T-helper 2 cell (primary cell): ENCODE measurements at regions not wholly inside any gene's neighbourhood (a gene's known extent, or its start where the extent isn't known, plus 50 kb on each side); places are given as distances from the start of the nearest gene placed in this dataset.
"Not testable (repeated sequence)": the region's sequence is repeated elsewhere in the genome, so short reads cannot be mapped to it uniquely, and the experiment has no call there.

Experiments
- DNase-seq, 5 experiments: peaks; one replicate each; pipeline versions ENCODE4 v3.0.0 to v3.0.0-alpha.2; 2012 to 2022

DNA sequence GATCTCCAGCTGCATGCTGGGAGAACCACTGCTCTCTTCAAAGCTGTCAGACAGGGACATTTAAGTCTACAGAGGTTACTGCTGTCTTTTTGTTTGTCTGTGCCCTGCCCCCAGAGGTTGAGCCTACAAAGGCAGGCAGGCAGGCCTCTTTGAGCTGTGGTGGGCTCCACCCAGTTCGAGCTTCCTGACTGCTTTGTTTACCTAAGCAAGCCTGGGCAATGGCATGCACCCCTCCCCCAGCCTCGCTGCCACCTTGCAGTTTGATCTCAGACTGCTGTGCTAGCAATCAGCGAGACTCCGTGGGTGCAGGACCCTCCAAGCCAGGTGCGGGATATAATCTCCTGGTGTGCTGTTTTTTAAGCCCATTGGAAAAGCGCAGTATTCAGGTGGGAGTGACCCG is 591.0 kb upstream of the IL12A start:
- DNase-seq, result not testable (repeated sequence)

DNA sequence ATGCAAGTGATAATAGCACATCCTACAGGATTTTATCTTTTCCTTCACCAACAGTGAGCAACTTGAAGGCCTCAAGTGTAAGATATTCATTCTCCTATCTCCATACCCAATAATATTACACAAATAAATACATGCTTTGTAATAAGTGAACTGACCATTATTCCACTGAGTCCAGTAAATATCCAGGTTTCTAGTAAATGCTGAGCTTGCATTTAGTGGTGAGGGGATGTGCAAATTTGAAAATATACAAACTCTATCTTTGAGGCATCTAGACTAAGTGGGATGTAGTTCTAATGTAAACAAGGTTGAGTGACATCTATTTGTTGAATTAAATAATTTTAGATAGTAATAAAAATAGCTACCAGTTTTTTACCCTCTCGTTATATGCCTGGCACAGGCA is 587.6 kb upstream of the IL12A start:
- no peak for DNase-seq

DNA sequence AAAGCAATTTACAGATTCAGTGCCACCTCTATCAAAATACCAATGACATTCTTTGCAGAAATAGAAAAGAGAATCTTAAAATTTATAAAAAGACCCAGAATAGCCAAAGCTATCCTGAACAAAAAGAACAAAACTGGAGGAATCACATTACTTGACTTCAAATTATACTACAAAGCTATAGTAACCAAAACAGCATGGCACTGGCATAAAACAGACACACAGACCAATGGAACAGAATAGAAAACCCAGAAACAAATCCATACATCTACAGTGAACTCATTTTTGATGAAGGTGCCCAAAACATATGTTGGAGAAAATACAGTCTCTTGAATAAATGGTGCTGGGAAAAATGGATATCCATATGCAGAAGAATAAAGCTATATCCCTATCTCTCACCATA is 578.9 kb upstream of the IL12A start:
- not testable (repeated sequence) for DNase-seq

DNA sequence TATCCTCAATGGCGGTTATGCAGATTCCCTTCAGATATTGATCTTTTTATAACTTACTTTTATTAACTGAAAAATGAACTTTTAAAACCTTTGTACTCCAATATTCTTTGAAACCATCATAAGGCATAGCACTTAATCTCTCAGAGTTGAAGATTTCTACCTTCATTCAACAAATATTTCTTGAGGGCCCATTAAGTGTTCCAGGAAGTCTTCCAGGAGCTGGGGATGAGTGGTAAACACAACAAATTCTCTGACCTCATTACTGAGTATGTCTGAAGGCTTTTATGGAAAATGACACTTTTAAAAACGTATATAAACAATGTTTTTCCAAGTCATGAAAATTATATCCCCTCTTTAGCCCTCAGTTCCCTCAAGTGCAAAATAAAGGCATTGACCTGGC is 575.3 kb upstream of the IL12A start:
- no peak for DNase-seq

DNA sequence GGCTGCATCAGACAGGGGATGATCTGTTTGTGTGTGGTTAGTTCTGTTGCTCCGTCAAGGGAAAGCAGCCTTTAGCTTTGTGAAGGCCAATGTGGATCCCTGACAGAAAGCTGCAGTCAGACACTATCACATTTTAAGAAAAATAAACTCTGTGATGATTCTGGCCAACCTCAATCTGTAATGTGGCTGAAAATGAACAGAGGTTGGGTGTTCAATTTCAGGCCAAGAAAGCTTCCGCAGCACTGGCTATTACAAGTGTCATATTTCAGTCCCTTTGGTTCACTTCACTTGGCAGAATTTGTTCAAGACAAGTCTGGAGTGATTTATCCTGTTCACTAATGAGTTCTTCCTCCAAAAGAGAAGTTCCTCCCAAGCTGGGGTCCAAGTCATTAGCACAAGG is 571.8 kb upstream of the IL12A start:
- no peak for DNase-seq

DNA sequence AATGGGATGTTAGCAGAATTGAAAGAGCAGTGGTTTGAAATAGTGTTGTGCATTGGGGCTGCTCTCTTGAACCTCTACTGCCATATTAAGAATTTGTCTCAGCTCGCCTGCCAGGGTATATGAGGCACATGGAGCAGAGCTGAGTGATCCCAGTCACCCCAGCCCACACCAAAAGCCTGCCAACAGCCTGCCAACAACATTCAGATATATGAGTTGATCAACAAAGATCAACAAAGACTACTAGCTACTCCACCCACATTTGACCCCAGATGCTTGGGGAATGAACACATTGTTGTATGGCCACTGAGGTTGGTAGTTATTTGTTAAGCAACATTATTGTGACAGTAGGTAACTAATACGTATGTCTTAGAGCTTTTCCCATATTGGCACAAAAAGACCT is 570.9 kb upstream of the IL12A start:
- DNase-seq, result no peak

DNA sequence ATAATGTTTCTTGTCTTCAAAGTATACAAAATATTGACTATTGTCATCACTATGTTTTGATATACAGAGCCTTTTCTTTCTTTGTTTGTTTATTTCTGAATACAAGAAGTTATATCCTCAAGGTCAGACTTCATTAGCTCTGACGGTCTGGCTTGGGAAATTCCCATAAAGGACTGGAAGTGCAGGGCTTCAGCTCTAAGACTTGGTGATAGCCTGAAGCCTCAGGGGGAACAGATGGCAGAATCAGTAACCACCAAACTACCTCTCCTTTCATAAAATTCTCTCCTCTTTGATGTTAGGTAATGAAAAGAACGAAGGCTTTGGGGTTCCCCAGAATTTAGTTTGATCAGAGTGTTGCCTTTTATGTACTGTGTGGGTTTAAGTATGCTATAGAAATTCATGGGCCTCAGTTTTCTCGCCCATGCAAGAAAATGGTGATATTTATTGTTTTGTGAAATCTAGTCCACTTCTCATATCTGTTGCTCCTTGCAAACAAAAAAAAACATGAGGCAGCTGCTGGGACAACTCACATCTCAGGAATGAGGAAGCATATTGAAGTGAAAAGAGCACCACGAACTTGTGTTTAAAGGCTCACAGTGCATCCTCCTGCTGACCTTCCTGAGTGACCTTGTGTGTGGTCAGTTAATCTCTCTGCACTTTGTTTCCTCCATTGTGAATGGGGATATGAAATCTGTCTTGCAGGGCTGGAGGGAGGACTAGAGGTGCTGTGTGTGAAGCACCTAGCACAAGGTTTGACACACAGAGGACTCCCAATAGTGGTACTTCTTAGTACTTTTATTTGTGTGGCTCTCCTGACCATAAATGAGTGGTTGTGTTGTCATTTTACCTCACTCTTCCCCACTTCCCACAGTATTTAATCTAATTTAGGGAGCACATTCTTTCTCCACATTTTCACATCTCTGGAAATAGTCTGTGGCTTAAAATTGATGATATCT is 569.8 kb upstream of the IL12A start:
- no peak for DNase-seq

DNA sequence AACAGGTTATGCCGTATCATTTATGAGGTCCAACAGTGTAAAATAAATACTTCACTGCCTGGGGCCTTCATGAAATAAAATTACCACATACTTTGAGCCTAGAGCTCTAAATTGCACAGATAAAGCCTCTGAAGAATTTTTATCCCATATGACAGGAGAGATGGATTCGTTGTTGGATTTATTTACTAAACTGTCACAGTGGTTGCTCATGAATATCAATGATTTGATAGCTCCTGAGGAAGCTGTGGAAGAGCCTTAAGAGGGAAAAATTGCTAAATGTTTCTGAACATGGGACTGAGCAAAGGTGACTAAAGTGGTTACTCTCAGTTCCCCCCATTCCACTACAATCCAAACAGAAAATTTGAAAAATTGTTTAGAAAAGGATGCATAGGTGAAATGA is 558.9 kb upstream of the IL12A start:
- DNase-seq, result no peak

DNA sequence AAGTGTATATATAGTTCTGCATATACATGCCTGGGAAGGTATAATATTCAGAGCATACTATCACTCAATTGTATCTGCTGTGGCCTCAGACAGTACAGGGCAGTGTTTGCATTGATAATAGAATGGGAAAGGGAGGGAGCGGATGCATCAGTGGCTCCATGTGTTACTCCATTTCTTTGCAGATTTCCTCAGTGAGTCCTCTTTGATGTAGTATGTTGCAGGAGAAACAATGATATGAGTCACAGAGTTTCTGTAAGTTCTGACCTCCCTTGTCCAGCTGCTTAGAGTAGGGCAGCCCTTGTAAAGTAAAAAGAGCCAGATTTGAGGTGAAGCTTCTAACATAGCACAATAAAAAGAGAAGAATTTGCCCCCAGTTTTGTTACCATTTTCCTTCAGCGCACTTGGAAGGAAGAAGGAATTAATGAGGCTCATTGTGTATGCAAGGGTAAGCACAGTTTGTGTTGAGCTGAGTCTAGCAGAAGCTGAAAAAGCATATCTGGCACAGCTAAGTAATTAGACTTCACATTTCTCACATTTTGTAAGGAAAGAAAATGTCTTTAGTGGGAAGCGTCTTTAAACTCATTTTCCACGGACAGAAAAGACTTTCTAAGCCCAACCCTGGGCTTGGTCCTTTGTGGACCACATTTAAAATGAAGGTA is 555.8 kb upstream of the IL12A start:
- DNase-seq, result no peak

DNA sequence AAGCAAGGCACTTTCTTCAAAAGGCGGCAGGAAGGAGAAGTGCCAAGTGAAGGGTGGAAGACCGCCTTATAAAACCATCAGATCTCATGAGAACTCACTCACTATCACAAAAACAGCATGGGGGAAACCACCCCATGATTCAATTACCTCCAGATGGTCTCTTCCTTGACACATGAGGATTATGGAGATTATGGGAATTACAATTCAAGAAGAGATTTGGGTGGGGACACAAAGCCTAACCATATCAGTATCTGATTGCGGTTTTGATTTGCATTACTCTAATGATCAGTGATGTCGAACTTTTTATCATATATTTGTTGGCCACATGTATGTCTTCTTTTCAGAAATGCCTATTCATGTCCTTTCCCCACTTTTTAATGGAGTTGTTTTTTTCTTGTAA is 549.3 kb upstream of the IL12A start:
- no peak for DNase-seq

DNA sequence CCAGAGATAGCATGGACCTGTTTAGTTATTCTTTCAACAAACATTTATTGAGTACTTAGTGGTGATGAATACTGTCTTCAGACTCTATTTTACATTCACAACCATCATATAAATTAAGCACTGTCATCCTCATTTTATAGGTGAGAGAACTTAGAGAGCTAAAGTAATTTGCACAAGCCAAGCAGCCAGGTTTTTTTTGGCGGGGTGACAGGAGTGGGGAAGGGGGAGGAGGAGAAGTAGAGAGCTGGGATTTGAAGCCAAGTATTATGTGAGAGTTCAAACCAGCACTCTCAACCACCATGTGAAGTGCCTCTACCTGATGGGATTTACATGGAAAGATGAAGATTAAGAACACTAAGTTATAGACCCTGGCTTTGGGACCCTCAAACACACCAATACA is 547.4 kb upstream of the IL12A start:
- no peak for DNase-seq

DNA sequence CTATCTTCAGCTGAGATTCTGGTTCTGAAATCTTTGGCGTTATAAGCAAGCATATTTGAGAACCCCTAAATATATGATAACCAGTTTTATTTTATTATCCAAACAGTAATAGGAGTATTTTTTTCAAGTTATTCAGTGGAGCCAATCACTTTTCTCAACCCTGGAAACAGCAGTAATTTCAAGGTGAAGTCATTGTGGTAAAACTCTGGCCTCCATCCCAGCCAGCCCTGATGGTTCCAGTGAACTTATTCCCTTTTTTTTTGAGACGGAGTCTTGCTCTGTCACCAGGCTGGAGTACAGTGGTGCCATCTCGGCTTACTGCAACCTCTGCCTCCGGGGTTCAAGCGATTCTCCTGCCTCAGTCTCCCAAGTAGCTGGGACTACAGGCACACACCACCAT is 545.4 kb upstream of the IL12A start:
- no peak for DNase-seq

DNA sequence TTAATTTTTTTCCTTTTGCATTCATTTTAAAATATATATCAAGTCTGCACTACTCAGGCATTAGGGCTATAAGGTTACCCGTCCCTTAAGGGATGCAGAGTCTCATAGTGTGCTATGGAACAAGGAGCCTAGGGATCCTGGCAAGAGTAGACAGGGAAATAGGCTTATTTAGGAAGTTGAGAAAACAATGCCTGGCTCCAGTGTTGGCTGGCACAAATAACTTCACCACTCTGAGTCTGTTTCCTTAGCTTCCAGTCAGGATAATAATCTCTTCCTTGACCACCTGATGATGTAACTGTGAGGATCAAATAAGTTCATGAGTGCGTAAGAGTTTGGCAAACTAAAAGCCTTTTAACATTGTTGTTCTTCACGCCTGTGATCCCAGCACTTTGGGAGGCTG is 540.8 kb upstream of the IL12A start:
- DNase-seq, result no peak

DNA sequence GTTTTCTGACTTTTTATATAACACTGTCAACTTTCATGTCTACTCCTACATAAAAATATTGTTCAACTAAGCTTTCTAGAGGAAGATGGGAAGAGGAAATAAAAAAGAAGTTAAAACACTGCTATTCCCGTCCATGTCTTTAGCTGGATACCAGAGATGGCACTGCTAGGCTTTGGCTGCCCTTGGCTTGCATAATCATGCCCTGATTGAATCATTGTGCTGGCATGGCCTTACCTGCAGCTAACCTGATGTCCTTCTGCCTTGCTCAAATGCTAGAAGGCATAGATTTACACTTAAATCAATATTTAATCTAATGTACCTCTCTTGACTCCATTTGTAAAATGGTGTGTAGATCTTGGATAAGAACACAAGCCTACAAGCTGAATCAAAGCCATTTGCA is 539.7 kb upstream of the IL12A start:
- no peak for DNase-seq

DNA sequence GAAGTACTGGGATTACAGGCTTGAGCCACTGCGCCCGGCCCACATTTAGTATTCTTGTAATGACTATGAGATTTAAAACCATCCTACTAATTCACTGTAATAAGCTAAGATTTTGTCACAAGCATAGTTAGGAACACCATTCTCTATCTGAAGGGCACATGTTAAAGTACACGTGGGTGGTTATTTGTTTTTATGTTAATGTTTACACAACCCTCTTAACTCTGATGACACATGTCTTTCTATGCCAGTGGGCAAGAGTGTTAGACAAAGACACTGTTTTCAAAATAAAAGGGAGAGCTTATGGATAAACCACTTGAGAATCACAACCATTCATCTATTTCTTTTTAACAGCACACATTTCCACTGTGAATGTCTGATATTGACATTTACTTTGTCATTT is 537.6 kb upstream of the IL12A start:
- DNase-seq, result no peak

DNA sequence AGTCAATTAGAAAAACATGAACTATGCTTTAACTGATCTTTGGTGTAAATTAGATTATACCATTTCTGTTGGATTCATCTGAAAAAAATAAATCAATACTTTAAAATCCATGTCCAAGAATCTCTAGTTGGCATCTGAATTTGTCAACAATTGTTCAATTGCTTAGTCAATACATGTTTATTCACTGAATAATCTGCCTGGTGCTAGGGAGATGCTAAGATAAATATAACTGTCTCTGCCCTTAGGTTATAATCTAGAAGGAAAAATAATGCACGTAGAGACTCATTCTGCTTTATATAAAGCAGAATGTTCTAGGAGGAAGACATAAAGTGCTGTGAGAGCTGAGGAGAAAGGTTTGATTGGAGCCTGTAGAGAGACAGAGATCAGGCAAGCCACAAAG is 537.2 kb upstream of the IL12A start:
- no peak for DNase-seq

DNA sequence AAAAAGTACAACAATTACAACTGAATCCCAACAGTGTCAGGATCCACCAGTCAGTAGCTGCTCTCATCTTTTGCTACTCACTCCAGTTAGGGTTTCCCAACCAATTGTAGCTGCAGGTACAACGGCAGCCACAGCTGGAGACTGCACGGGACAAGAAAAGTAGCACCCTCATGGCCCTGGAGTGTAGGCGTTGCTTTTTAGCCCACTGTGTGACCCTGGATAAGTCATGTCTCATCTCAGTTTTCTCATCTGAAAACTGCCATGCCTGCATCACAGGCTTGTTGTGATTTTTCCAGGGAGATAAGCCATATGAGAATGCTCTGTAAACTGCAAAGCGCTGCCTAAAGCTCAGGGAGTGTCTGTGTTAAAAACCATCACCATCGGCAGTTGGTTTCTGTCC is 535.6 kb upstream of the IL12A start:
- DNase-seq, result no peak

DNA sequence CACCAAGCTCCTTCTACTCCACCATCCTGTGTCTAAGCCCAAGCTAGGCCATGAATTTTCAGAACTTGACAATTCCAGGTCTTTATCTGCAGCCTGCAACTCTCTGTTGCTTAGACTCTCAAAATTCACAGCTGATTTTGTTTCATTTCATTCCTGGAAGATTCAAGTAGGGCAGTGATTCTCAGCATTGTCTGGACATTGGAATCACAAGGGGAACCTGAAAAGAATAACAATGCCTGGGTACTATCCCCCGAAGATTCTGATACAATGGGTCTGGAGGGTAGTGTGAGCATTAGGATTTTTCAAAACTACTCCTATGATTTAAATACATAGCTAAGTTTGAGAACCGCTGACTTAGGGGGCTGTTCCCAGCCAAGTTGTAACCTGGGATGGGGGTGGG is 534.7 kb upstream of the IL12A start:
- no peak for DNase-seq

DNA sequence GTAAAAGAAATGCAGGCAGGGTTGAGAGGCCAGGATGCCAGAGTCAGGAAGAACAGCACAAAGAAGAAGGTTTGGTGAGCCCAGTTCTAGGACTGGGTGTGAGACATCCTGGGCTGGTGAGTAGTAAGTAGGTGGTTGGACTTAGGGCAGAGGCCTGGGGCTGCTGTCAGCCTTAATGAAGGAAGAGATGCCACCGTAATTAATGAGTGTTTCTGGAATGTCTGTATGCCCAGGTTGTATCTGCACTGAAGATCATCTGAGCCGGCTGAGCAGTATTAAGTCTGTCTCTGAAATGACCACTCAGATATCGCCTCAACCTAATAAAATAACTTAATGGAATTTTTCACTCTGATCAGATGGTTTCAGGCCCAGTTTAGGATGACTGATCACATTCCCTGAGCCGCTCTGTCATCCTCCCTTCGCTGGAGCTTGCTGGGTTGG is 532.9 kb upstream of the IL12A start:
- DNase-seq, result no peak

DNA sequence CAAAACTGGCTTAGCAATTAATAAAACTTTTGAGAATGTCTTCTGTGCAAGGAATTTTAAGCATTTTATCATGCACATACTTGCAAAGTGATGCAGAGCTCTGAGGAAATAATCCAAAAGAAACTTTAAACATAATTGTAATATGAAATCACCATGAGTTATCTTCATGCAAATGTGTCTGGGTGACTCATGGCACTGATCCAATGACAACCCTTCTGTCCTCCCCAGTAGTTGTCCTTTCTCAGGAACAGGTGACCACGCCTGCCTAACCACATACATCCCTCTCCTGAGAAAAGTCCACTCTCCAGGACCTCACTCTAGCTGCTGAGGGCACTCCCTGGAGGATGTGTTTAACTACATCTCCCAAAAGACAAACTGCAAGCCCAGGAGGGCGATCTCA is 530.6 kb upstream of the IL12A start:
- DNase-seq, result no peak

DNA sequence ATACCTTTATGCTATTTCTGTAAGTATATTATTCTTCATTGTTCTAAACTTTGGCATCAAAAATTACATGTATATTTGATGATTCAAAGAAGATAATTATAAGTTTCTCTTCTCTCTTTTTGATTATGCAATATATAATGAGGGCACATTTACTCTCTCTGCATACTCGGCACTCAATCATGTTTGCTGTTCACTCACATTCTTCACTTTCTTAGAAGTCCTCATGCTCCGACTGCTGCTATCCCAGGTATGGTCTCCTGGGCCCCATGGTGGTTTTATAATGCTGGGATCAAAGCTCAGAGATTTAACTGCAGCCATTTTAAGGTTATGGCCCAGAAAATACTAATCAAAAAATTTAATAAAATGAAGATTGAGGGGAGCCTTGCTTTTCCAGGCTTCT is 529.7 kb upstream of the IL12A start:
- DNase-seq, result no peak

DNA sequence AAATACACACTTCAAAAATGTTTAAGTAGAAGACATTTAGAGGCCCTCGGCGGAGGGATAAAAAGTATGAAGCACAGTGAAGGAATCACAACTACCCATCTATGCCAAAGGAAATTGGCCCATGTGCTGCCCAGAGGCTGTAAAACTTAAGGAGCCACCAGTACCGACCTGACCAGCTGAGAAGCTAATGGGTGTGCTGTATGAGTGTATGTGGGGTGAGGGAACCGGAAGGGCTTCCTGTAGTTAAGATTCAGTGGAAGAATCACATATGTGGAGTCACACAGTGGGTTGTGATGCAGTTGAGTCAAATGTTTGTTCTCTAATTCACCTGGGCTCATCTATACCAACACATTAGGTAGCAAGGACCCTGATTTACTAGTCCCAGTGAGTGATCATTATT is 516.0 kb upstream of the IL12A start:
- peak in 1 of 5 experiments; percentile 3 for DNase-seq

DNA sequence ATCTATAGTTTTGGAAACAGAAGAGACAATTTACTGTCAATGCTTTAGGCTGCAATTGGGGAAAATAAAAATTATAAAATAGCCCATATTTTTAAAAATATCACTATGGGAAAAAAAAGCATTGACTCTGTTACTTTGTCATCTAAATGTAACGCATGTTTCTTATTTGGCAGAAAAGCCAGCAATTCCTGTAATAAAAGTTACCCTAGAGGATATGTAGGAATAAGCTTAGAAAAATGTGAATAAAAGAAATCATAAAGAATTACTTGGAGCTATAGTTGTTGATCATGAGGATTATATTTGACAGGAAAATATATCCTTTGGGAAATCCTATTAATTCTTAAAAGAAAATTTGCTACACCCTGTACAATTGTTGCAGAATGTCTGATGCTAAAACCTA is 515.4 kb upstream of the IL12A start:
- DNase-seq, result no peak

DNA sequence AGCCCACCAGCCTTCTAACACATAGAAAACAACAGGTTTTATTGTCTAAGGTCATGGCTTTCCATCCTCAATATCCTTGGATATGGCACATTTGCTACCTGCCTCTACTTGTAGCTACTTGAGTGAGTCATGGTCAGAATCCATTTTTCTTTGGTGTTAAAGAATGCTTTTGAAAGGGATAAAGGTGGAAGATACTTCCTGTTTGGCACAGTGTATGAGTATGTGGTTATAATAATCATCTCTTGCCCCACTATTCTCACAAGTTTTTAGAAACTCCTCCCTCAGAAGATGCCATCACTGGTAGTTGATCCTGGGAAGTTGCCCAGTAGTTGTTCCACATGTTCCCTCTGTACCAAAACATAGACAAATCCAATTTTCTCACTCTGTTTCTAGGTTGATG is 508.6 kb upstream of the IL12A start:
- DNase-seq, result no peak
